GM13976 (cell line): ENCODE measurements at regions not wholly inside any gene's neighbourhood (a gene's known extent, or its start where the extent isn't known, plus 50 kb on each side); places are given as distances from the start of the nearest gene placed in this dataset.

Experiments
- DNase-seq: peaks from one replicate; pipeline ENCODE4 v3.0.0; 2012; ENCODE audit warnings: low spot score
- in situ Hi-C: fragments of 300-500 bp; cut with MboI; formaldehyde crosslinking; loops from one replicate; pipeline ENCODE4 v1.12.0; 2022; ENCODE audit warnings: low sequenced_read_pairs, mixed read lengths, inconsistent platforms; ENCODE audit not compliant: unreplicated experiment
- TF ChIP-seq, protein P1 (sequence below): IDR thresholded peaks from 2 replicates; pipeline ENCODE4 v1.5.1; 2012; ENCODE audit warnings: borderline replicate concordance, mild to moderate bottlenecking; ENCODE audit not compliant: insufficient read depth; ENCODE audit errors: extremely low read depth, missing control alignments, control extremely low read depth

- in situ Hi-C loops, result no loop called here
- DNase-seq, result no peak
- TF ChIP-seq, protein P1, sequence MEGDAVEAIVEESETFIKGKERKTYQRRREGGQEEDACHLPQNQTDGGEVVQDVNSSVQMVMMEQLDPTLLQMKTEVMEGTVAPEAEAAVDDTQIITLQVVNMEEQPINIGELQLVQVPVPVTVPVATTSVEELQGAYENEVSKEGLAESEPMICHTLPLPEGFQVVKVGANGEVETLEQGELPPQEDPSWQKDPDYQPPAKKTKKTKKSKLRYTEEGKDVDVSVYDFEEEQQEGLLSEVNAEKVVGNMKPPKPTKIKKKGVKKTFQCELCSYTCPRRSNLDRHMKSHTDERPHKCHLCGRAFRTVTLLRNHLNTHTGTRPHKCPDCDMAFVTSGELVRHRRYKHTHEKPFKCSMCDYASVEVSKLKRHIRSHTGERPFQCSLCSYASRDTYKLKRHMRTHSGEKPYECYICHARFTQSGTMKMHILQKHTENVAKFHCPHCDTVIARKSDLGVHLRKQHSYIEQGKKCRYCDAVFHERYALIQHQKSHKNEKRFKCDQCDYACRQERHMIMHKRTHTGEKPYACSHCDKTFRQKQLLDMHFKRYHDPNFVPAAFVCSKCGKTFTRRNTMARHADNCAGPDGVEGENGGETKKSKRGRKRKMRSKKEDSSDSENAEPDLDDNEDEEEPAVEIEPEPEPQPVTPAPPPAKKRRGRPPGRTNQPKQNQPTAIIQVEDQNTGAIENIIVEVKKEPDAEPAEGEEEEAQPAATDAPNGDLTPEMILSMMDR, result no peak
Observed at GRCh38 chr4:137703195-137703594, 170.9 kb upstream of the PCDH18 start.

DNA sequence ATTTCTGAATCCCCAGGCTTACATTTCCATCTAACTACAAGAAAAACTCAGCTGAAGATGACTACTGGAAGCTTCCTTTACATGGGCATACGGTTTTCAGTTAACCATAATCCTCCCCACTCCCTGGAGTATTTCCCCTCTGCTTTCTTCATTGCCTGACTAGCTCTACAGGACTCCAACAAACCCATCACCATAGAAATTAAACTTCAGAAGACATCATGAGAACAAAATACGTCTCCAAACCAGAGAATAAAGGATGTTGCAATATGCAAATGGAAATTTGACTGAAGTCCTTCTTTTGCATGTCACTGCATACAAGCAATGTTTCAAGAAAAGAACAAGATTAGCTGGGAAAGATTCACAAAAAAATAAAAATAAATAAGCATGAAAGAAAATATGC is 170.2 kb upstream of the PCDH18 start:
- in situ Hi-C loops, result no loop called here
- TF ChIP-seq, protein P1, result no peak
- no peak for DNase-seq

- in situ Hi-C loops, result no loop called here
- TF ChIP-seq, protein P1, result no peak
- DNase-seq, result no peak
Observed at GRCh38 chr4:137701401-137701800, 169.1 kb upstream of the PCDH18 start.

DNA sequence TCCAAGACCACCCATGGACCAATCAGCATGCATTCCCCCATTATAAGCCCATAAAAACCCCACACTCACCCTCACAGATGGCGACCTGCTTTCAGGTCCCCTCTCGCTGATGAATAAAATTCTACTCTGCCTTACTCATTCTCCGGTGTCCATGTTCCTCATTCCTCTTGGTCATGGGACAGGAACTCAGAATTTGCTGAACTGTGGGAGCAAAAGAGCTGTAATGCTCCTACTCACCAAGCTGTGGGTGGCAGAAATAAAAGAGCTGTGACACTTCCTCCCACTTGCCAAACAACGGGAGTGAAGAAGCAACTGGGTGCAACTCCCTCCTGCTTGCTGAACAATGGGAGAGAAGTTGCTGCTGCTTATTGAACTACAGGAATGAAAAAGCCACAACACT is 168.5 kb upstream of the PCDH18 start:
- in situ Hi-C loops, result no loop called here
- DNase-seq, result no peak
- TF ChIP-seq, protein P1, result no peak

GRCh38 chr4:137700072-137700471 is 167.8 kb upstream of the PCDH18 start:
- in situ Hi-C loops, result no loop called here
- DNase-seq, result no peak
- TF ChIP-seq, protein P1, result no peak

- DNase-seq, result no peak
- TF ChIP-seq, protein P1, result no peak
- in situ Hi-C loops, result no loop called here
Observed at GRCh38 chr4:137694138-137694537, 161.8 kb upstream of the PCDH18 start.

GRCh38 chr4:137693641-137694040 is 161.3 kb upstream of the PCDH18 start:
- in situ Hi-C loops, result no loop called here
- TF ChIP-seq, protein P1, result no peak
- DNase-seq, result no peak
